Upper lobe of left lung (tissue), 6 donors: ENCODE measurements at regions not wholly inside any gene's neighbourhood (a gene's known extent, or its start where the extent isn't known, plus 50 kb on each side); places are given as distances from the start of the nearest gene placed in this dataset.

ENCODE experiments used
- ATAC-seq, 2 donors: fragments of 200-7000 bp; cut with Tn5 transposase; one replicate each; pipeline ENCODE4 v1.9.1; 2022; ENCODE audit warnings: mild to moderate bottlenecking in 2 of 2, moderate library complexity in 2 of 2; ENCODE audit not compliant: low FRiP score in 2 of 2
- DNase-seq, 2 donors: peaks; one replicate each; pipeline ENCODE4 v3.0.0-alpha.2; 2019 to 2020
- H3K27ac ChIP-seq, 4 donors: fragments of 200-600 bp; sonication (generic); one replicate each; pipeline ENCODE4 v1.5.1; 2016 to 2019
- H3K27me3 ChIP-seq, 4 donors: fragments of 200-600 bp; sonication (generic); one replicate each; pipeline ENCODE4 v1.5.1; 2017 to 2019
- H3K36me3 ChIP-seq, 4 donors: fragments of 200-600 bp; sonication (generic); one replicate each; pipeline ENCODE4 v1.5.1; 2016 to 2019
- H3K4me1 ChIP-seq, 4 donors: fragments of 200-600 bp; sonication (generic); one replicate each; pipeline ENCODE4 v1.5.1; 2018 to 2019
- H3K4me3 ChIP-seq, 4 donors: fragments of 200-600 bp; sonication (generic); one replicate each; pipeline ENCODE4 v1.5.1; 2017 to 2019; ENCODE audit warnings: mild to moderate bottlenecking in 2 of 4, moderate library complexity in 1 of 4
- H3K9me3 ChIP-seq, 4 donors: fragments of 200-600 bp; sonication (generic); one replicate each; pipeline ENCODE4 v1.5.1; 2018 to 2019
- EP300 ChIP-seq, 4 donors: sonication (generic); formaldehyde crosslinking; IDR thresholded peaks; one replicate each; pipeline ENCODE4 v1.5.1; 2017; ENCODE audit warnings: antibody characterized with exemption in 4 of 4, control low read depth in 2 of 4
- POLR2A ChIP-seq, 4 donors: fragments of 450-650 bp; IDR thresholded peaks; one replicate each; pipeline ENCODE4 v1.5.1; 2016 to 2017; ENCODE audit warnings: antibody characterized with exemption in 4 of 4, mild to moderate bottlenecking in 2 of 4
- POLR2AphosphoS5 ChIP-seq, 2 donors: sonication (generic); formaldehyde crosslinking; IDR thresholded peaks; one replicate each; pipeline ENCODE4 v1.5.1; 2017; ENCODE audit warnings: antibody characterized with exemption in 2 of 2
- WGBS, 2 donors: methylation state at CpG; one replicate each; pipeline ENCODE4 v1.1.5; 2017 to 2018; 5-methylcytosine and 5-hydroxymethylcytosine counted together
- TF ChIP-seq, protein P1 (sequence below), 6 experiments: fragments of 450-650 bp in 4 of 6; fragments of 200-600 bp in 2 of 6; sonication (generic) in 2 of 6; IDR thresholded peaks; one replicate each; pipeline ENCODE4 v1.5.1; 2016 to 2019; ENCODE audit warnings: antibody characterized with exemption in 6 of 6
- donor health status: DM: no; HTN: no; CAD: no; lungs with moderate emphysema.
- donor health status: DM: no; HTN: yes; CAD: no; lungs with severe emphysema.

DNA sequence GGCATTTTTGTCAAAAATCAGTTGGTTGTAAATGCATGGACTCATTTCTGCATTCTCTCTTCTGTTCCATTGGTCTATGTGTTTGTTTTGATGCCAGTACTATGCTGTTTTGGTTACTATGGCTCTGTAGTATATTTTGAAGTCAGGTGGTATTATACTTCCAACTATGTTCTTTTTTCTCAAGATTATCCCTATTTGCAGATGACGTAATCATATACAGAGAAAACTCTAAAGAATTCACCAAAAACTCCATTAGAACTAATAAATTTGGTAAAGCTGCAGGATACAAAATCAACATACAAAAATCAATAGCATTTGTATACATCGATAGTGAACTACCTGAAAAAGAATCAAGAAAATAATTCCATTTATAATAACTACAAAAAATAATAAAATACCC lies 253.1 kb upstream of the NEGR1 start:
- Histone ChIP-seq H3K36me3 (no peaks in the 10 kb centered on the region), H3K27me3 (no peaks in the 10 kb centered on the region), H3K9me3 (peaks cover 0 to 5% (median 0%) of the 10 kb centered on the region in 4 donors), H3K27ac (no peak overlapping the region), H3K4me3 (no peak overlapping the region), H3K4me1 (no peaks in the 10 kb centered on the region)
- ATAC-seq = no peak
- DNase-seq = no peak
- 89% methylated on average over 2 of the region's 2 CpGs for WGBS, 2 donors
- no peak for TF ChIP-seq EP300 (IDR thresholded peaks at IDR 0.05)
- no peak for TF ChIP-seq POLR2AphosphoS5 (IDR thresholded peaks at IDR 0.05)
- TF ChIP-seq, protein P1, sequence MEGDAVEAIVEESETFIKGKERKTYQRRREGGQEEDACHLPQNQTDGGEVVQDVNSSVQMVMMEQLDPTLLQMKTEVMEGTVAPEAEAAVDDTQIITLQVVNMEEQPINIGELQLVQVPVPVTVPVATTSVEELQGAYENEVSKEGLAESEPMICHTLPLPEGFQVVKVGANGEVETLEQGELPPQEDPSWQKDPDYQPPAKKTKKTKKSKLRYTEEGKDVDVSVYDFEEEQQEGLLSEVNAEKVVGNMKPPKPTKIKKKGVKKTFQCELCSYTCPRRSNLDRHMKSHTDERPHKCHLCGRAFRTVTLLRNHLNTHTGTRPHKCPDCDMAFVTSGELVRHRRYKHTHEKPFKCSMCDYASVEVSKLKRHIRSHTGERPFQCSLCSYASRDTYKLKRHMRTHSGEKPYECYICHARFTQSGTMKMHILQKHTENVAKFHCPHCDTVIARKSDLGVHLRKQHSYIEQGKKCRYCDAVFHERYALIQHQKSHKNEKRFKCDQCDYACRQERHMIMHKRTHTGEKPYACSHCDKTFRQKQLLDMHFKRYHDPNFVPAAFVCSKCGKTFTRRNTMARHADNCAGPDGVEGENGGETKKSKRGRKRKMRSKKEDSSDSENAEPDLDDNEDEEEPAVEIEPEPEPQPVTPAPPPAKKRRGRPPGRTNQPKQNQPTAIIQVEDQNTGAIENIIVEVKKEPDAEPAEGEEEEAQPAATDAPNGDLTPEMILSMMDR (IDR thresholded peaks at IDR 0.05) = no peak
- TF ChIP-seq POLR2A (IDR thresholded peaks at IDR 0.05) = no peak

DNA sequence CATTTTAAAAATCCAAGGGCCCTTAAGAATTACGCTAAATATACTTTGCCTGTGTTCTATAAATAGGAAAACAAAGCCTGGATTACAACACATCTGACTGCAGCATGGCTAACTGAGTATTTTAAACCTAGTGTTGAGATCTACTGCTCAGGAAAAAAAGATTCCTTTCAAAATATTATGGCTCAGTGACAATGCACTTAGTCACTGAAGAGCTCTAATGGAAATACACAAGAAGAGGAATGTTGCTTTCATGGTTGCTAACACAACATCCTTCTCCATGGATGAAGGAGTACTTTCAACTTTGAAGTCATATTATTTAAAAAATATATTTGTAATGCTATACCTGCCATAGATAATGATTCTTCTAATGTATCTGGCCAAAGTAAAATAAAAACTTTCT lies 248.3 kb upstream of the NEGR1 start:
- Histone ChIP-seq H3K9me3 (peaks cover 0 to 5% (median 0%) of the 10 kb centered on the region in 4 donors), H3K27ac (no peak overlapping the region), H3K4me1 (no peaks in the 10 kb centered on the region), H3K27me3 (no peaks in the 10 kb centered on the region), H3K4me3 (no peak overlapping the region), H3K36me3 (no peaks in the 10 kb centered on the region)
- TF ChIP-seq, protein P1 (IDR thresholded peaks at IDR 0.05) = no peak
- TF ChIP-seq POLR2A (IDR thresholded peaks at IDR 0.05) = no peak
- TF ChIP-seq EP300 (IDR thresholded peaks at IDR 0.05) = no peak
- TF ChIP-seq POLR2AphosphoS5 (IDR thresholded peaks at IDR 0.05) = no peak
- DNase-seq (no peak), ATAC-seq (no peak)
- 85 to 89% methylated on average over 1 of the region's 1 CpG for WGBS, 2 donors

DNA sequence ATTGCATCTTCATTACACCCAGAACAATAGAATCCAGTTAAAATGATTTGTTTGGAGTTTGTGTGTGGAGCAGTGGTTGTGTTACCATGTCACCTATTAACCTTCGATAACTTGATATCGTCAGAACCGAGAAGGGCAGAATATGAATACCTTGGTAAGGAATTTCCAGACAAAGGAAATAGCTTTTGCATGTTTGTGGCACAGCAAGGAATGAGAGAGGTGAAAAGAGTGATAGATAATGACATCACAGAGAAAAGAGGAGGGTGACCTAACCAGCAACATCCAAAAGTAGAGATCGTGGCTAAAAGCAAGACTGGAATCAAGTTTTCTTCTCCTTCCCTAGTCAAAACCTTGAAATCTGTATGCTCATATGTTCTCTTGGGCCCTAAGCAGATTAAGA lies 244.6 kb upstream of the NEGR1 start:
- Histone ChIP-seq H3K4me1 (no peaks in the 10 kb centered on the region), H3K9me3 (peaks cover 0 to 5% (median 0%) of the 10 kb centered on the region in 4 donors), H3K27me3 (no peaks in the 10 kb centered on the region), H3K36me3 (no peaks in the 10 kb centered on the region), H3K4me3 (no peak overlapping the region), H3K27ac (no peak overlapping the region)
- WGBS, 2 donors = 88 to 90% methylated on average over 4 of the region's 4 CpGs
- DNase-seq = no peak
- TF ChIP-seq, protein P1 (IDR thresholded peaks at IDR 0.05) = no peak
- no peak for TF ChIP-seq EP300 (IDR thresholded peaks at IDR 0.05)
- no peak for TF ChIP-seq POLR2A (IDR thresholded peaks at IDR 0.05)
- TF ChIP-seq POLR2AphosphoS5 (IDR thresholded peaks at IDR 0.05) = no peak
- ATAC-seq = no peak

DNA sequence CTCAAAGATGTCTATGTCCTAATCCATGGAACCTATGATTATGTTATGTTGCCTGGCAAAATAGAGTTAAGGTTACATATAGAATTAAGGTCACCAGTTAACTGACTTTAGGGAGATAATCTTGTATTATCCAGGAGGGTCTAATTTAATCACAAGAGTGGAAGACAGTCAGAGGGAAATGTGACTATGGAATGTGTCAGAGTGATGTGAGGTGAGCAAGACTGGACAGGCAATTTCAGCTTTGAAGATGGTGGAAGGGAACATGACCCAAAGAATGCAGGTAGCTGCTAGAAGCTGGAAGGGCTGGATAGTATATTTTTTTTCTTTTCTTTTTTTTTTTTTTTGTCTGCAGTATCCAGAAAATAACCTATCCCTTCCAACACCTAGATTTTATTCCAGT lies 241.7 kb upstream of the NEGR1 start:
- TF ChIP-seq, protein P1 (IDR thresholded peaks at IDR 0.05) = no peak
- H3K4me3 ChIP-seq = no peak overlapping the region
- no peaks in the 10 kb centered on the region for H3K4me1 ChIP-seq
- ATAC-seq (no peak), DNase-seq (no peak)
- H3K36me3 ChIP-seq = no peaks in the 10 kb centered on the region
- H3K9me3 ChIP-seq = no peaks in the 10 kb centered on the region
- no peak overlapping the region for H3K27ac ChIP-seq
- no peaks in the 10 kb centered on the region for H3K27me3 ChIP-seq

DNA sequence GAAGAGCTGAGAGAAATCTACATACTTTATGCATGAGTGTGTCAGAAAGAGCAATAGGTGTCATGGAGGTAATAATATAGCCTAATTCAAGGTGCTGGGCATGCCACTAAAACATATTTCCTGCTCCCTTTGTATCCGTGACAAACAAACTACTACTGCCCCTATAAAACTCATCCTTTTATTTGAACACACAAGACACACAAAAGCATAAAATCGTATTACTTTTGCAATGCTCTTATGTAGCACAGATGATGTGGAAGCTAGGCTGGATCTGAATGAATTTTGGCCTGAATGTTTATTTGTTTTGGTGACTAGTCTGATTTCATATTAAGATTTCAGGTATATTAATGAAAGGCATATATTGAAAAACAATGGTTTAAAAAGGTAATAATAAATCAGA lies 239.3 kb upstream of the NEGR1 start:
- Histone ChIP-seq H3K4me3 (no peak overlapping the region), H3K36me3 (no peaks in the 10 kb centered on the region), H3K27ac (no peak overlapping the region), H3K27me3 (no peaks in the 10 kb centered on the region), H3K9me3 (no peaks in the 10 kb centered on the region), H3K4me1 (no peaks in the 10 kb centered on the region)
- DNase-seq (no peak), ATAC-seq (no peak)
- TF ChIP-seq EP300 (IDR thresholded peaks at IDR 0.05) = no peak
- TF ChIP-seq POLR2A (IDR thresholded peaks at IDR 0.05) = no peak
- no peak for TF ChIP-seq POLR2AphosphoS5 (IDR thresholded peaks at IDR 0.05)
- TF ChIP-seq, protein P1 (IDR thresholded peaks at IDR 0.05) = no peak
- 71 to 77% methylated on average over 2 of the region's 2 CpGs for WGBS, 2 donors
